Lower lobe of right lung (tissue), 2 donors: ENCODE measurements at regions not wholly inside any gene's neighbourhood (a gene's known extent, or its start where the extent isn't known, plus 50 kb on each side); places are given as distances from the start of the nearest gene placed in this dataset.

ENCODE experiments used
- ATAC-seq, 2 donors: fragments of 200-7000 bp; cut with Tn5 transposase; one replicate each; pipeline ENCODE4 v1.9.1; 2020 to 2022; ENCODE audit warnings: mild to moderate bottlenecking in 2 of 2, moderate library complexity in 2 of 2
- DNase-seq: peaks from one replicate; pipeline ENCODE4 v3.0.0-alpha.2; 2020
- H3K27ac ChIP-seq: fragments of 200-600 bp; one replicate; pipeline ENCODE4 v1.8.0; 2022
- H3K27me3 ChIP-seq: fragments of 200-600 bp; one replicate; pipeline ENCODE4 v1.8.0; 2022; ENCODE audit warnings: low read depth
- H3K36me3 ChIP-seq: fragments of 200-600 bp; one replicate; pipeline ENCODE4 v1.8.0; 2022; ENCODE audit warnings: mild to moderate bottlenecking
- H3K4me1 ChIP-seq: fragments of 200-600 bp; one replicate; pipeline ENCODE4 v1.8.0; 2022
- H3K4me3 ChIP-seq: fragments of 200-600 bp; one replicate; pipeline ENCODE4 v1.8.0; 2022; ENCODE audit warnings: mild to moderate bottlenecking
- H3K9me3 ChIP-seq: fragments of 200-600 bp; one replicate; pipeline ENCODE4 v1.8.0; 2022
- intact Hi-C: fragments of 100-400 bp; cut with DNase I; formaldehyde crosslinking; loops from one replicate; pipeline ENCODE4 v1.11.0; 2022
- TF ChIP-seq, protein P1 (sequence below): fragments of 200-600 bp; IDR thresholded peaks from one replicate; pipeline ENCODE4 v1.8.0; 2022; ENCODE audit warnings: antibody characterized with exemption, mild to moderate bottlenecking
- donor health status: DM: no; HTN: yes; CAD: no; lungs with severe emphysema.

DNA sequence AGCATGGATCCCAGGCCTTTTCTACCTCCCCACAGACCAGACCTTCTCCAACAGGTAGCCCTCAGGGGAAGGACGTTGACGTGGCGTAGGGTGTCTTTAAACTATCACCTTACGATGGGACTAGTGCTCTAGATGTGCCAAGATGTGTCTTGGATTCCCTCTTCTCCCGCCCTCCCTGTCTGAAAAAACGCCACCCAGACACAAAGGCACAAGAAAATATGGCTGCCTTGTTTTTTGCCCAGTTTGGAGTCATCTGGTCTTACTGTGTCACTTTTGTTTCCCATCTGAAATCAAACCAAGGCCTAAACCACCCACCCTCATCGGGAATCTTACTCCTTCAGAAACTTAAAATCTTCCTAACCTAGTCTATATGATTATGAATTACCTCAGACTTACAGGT, 235.4 kb downstream of the OR13H1 start:
- no peaks in the 10 kb centered on the region for H3K4me1 ChIP-seq
- H3K4me3 ChIP-seq, result no peak overlapping the region
- H3K36me3 ChIP-seq, result no peaks in the 10 kb centered on the region
- TF ChIP-seq, protein P1, sequence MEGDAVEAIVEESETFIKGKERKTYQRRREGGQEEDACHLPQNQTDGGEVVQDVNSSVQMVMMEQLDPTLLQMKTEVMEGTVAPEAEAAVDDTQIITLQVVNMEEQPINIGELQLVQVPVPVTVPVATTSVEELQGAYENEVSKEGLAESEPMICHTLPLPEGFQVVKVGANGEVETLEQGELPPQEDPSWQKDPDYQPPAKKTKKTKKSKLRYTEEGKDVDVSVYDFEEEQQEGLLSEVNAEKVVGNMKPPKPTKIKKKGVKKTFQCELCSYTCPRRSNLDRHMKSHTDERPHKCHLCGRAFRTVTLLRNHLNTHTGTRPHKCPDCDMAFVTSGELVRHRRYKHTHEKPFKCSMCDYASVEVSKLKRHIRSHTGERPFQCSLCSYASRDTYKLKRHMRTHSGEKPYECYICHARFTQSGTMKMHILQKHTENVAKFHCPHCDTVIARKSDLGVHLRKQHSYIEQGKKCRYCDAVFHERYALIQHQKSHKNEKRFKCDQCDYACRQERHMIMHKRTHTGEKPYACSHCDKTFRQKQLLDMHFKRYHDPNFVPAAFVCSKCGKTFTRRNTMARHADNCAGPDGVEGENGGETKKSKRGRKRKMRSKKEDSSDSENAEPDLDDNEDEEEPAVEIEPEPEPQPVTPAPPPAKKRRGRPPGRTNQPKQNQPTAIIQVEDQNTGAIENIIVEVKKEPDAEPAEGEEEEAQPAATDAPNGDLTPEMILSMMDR, result no peak
- DNase-seq (no peak), ATAC-seq (peak in 1 of 2 donors; percentile 7)
- H3K9me3 ChIP-seq, result no peaks in the 10 kb centered on the region
- H3K27ac ChIP-seq, result no peak overlapping the region
- no peaks in the 10 kb centered on the region for H3K27me3 ChIP-seq
- intact Hi-C loops, result no loop called here

DNA sequence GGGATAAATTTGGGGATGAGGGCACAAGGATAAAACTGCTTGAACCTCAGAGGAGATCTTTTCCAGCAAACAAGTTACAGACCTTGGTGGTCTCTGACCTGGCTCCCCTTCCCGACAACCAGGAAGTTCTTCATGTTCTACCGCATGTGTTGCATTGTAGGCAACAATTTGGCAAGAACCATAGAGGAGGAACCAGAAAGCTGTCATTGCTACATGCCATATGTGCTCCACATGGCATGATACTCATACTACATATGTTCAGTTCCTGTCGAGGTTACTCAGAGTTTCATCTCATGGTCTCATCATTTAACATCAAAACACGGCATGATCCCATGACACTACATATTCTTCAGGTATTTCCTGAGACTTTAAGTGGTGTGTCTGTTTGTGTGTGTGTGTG, 235.9 kb downstream of the OR13H1 start:
- no peaks in the 10 kb centered on the region for H3K4me1 ChIP-seq
- H3K4me3 ChIP-seq, result no peak overlapping the region
- no peak overlapping the region for H3K27ac ChIP-seq
- no peaks in the 10 kb centered on the region for H3K9me3 ChIP-seq
- intact Hi-C loops, result no loop called here
- TF ChIP-seq, protein P1, result no peak
- no peaks in the 10 kb centered on the region for H3K36me3 ChIP-seq
- no peaks in the 10 kb centered on the region for H3K27me3 ChIP-seq
- DNase-seq (no peak), ATAC-seq (no peak)

DNA sequence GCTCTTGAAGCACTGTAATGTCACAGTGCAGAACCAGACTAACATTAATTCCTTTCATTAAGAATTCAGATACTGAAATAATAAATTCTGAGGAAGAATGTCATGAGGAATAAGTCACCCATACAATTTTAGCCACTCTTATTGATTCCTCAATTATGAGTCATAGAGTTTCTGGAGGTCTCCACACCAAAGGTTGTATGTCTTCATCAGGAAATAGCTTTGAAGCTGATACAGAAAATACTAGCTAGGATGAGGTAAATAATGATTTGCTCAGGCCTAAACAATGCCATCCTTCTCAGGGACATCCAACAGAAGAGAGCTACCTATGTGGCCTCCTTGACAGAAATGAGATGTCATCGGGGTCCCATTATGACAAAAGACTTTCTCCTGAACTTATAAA, 238.8 kb downstream of the OR13H1 start:
- no peak overlapping the region for H3K27ac ChIP-seq
- no peak for DNase-seq
- no peak for ATAC-seq
- H3K4me1 ChIP-seq, result no peaks in the 10 kb centered on the region
- no peaks in the 10 kb centered on the region for H3K36me3 ChIP-seq
- no peaks in the 10 kb centered on the region for H3K27me3 ChIP-seq
- H3K4me3 ChIP-seq, result no peak overlapping the region
- intact Hi-C loops, result no loop called here
- no peaks in the 10 kb centered on the region for H3K9me3 ChIP-seq
- TF ChIP-seq, protein P1, result no peak

DNA sequence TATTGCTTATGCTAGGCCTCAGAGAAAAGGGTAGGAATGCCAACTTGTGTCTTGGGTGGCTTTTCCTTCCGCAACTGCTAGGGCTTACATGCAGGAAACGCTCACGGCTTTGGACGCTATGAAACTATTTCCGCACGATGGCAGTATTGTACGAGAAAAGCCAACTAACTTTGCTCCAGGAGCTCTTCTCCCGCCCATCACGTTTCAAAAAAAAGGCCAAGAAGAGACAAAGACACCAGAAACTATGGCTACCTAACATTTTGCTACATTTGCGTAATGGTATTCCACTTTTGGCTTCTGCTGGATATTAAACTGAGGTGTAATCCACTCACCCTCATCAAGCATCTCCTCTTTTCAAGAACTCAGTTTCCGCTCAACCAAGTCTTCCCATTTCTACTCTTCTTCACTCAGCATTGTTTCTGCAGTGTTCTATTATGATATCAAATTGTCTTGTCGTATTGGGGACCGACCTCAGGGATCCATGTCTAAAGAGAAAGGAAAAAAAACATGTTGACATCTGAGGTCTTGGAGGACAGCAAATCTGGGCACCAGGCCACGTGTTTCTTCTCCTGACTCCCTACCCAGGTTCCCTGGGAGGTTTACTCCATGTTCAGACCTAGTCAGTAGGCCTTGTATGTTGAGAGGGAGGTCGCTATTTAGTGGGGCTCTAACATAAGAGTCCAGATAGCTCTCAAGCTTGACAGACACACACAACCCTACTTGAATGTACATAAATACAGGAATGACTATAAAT, 239.4 kb upstream of the STK26 start:
- DNase-seq, result no peak
- Histone ChIP-seq H3K27me3 (no peaks in the 10 kb centered on the region), H3K27ac (no peak overlapping the region), H3K36me3 (no peaks in the 10 kb centered on the region), H3K4me3 (no peak overlapping the region), H3K4me1 (no peaks in the 10 kb centered on the region), H3K9me3 (no peaks in the 10 kb centered on the region)
- TF ChIP-seq, protein P1, result no peak
- ATAC-seq, result peak in 1 of 2 donors; percentile 88
- intact Hi-C loops, result no loop called here

DNA sequence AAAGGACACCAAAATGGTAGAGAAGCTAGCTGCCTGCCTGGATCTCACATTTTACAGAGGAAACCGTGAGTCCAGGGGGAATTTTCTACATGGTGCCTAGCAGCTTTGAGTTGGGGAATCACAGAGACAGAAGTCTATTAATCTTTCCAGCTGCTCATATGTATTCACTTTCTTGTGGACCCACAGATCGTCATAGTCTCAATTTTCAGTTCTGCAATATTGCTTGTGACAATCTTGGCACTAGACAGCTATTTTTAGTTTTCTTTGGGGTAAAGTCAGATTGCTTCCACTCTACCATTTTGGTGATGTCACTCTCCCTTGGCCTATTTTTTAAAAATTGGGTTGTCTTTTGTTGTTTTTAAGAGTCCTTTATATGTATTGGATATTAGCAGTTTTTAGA, 233.4 kb upstream of the STK26 start:
- DNase-seq, result no peak
- H3K27me3 ChIP-seq, result no peaks in the 10 kb centered on the region
- H3K4me3 ChIP-seq, result no peak overlapping the region
- TF ChIP-seq, protein P1, result no peak
- no peaks in the 10 kb centered on the region for H3K36me3 ChIP-seq
- H3K4me1 ChIP-seq, result no peaks in the 10 kb centered on the region
- intact Hi-C loops, result no loop called here
- H3K27ac ChIP-seq, result no peak overlapping the region
- H3K9me3 ChIP-seq, result no peaks in the 10 kb centered on the region
- no peak for ATAC-seq
